CD4-positive, alpha-beta T cell treated with Interleukin-17A for 4 hours (primary cell): ENCODE measurements at regions not wholly inside any gene's neighbourhood (a gene's known extent, or its start where the extent isn't known, plus 50 kb on each side); places are given as distances from the start of the nearest gene placed in this dataset.

Experiments
- DNase-seq: peaks from one replicate; pipeline ENCODE4 v3.0.0-alpha.2; 2020; ENCODE audit warnings: mixed read lengths

DNA sequence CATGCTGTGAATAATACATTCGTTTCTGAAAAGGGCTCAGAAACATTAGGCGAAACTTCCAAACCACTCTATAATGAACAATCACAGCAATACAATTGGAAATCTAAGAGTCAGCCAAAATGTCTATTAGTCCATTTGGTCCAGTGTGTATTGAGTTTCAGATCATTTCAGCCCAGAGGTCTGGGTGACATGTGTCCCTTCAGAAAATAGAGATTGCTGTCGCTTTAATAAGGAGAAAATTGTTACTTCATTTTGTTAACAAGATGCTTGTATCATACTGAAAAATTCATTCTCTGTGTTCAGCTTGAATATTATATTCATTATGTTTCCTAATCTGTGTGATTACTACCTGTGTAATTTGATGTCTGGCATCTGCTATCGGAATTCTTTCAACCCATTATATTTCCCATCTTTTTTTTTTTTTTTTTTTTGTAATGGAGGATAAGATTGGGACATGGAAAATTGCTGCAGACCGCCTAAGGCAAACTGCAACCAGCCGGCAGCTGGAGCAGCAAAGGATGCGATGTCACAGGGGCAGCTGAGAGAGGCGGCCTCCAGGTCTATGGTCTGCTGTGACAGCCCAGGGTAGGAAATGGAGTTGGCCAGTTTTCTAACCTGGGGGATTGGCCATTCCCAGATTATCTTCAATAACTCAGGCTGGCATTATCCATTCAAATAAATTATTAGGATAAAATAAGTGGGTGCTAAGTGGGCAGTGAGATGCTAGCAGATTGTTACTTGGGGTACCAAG is 170.9 kb upstream of the NPVF start:
- no peak for DNase-seq

DNA sequence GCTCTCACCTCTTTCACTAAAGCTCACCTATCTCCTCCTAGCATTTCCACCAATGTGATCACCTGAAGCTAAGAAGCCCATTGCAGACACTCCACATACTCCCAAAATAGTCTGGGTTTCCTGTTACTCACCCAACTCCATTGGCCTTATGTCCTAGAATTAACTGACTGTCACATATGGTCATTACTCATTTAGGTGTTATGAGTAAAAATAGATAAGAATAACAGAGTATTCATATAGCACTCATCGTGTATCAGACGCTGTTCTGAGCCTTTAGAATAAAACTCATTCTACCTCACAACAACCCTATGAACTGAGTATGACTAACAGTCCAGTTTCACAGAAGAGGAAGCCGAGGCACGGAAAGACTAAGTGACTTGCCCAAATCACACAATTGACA is 174.2 kb upstream of the NPVF start:
- DNase-seq: no peak

DNA sequence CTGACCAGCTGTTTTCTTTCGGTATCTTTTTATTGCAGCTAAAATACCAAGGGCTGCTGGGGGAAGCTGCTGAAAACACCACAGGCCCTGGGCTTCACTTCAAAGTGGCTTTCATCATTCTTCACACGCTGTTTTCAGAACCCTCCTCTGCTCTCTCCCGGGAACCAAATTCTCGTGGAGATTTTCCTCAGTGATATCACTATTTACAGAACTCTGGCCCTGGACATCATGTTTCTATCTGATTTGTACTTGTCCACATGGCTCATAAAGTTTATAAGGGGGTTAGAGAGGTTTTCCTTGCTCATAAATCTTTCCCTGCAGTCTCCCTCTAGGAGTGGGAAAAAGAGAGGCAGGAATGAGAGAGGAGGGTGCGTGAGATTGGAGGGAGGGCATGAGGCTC is 177.4 kb upstream of the NPVF start:
- DNase-seq: no peak

DNA sequence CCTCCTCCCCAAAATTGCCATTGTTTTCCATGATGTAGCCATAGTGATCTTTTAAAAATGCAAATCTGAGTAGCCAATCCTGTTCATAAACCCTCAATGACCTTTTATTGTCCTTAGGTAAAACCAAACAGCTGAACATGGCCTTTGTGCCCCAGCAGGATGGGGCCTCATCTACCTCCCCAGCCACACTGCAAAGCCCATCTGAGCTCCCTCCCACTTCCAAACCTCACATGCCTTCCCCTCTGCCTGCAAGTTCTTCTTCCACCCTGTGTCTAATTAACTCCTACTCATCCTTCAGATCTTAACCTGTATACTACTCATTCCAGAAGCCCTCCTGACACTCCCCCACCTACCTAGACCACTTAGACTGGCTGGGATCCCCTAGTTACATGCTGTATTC is 178.8 kb upstream of the NPVF start:
- no peak for DNase-seq

DNA sequence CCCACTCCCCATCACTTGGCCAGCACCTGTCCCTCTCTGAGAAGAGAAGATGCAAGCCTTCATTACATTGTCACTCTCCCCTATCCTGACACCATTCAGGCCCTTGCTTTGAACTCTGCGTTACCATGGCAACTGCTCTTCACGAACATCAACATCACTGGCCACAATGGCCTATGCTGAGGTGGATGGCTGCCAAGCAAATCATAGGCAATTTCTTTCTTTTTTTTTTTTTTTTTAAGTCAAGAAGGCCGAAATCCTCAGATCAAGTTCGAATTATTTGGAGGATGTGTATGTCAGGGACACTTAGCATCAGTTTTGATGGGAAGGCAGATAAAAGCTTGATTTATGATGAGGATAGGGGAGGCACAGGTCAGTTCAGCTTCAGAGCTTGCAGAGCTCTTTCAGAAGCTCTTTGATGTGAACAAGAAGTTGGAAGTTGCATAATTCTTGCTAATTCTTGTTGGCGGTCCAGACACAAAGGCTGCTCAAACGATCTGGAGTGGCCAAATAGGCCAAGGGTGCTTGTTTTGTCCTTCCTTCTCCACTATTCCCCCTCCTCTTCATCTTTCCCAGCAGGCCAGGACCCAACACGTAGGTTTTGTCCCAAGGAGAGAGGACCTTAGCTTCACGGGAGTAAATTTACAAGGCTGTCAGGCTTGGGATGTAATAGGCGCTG is 179.9 kb upstream of the NPVF start:
- DNase-seq: no peak

DNA sequence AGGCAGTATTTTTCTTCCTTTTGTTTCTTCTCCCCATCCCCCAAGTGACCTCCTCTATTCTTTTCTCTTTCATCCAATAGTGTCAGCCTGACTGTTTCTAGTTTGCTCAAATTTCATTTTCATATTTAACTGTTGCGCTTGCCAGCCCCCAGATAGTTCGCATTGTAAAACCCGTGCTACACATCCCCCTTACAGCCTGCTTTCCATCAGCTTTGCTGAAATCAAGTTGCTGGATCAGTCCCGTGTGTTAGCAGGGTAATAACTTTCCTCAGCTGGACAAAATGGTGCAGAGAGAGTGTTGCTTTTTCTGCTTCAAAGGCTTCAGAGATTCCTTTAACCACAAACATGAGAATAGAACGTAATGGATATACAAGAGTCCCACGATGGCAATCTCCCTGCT is 180.6 kb upstream of the NPVF start:
- DNase-seq: no peak

DNA sequence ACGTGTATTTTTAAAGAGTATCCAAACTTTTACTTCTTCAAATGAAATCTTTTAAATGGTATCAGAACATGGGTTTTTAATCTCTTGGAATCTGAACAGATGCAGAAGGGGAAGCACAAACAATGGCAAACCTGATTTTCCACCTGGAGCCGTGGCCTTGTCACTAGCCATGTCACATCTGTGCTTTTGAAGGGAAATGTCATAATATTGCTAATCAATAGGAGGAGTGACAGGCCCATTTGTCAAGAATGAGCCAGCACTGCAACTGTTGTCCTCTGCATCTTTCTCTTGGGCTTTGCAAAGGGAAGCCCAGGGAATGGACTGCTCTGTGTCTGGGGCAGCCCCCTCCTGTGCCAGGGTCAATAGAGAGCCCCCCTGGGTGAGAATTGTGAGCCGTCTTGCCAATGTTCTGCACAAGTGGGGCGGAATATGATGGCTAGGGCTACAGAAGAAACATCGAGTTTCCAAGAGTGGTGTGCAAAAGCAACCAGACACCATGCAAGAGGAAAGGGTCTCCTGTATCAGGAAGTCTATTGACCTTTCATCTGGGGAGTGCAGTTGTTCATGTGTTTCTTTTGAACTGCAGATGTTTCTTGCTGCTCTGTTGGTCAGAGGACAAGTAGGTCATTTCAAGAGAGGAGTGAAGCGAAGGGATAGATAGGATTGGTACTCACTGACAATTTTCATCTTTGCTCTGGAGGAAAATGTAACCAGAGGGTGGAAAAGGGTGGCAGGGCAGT is 181.8 kb upstream of the NPVF start:
- no peak for DNase-seq

DNA sequence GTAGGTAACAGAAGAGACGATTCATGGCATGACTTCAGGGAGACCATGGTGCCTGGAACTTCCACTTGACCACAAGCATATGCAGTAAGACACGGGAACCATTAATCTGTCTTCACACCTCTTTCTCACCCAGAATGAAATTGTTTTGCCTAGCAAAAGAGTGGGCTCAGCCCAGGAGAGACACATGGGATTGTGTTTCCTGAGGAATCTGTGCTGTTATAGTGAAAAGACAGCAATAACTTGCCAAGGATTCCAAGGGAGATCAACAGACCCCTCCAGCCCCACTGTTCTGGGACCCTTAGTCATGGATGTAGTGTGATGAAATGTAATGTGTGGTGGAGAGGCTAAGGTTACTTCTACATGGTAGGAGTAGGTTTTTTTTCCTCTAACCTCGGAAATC is 192.5 kb upstream of the NPVF start:
- no peak for DNase-seq

DNA sequence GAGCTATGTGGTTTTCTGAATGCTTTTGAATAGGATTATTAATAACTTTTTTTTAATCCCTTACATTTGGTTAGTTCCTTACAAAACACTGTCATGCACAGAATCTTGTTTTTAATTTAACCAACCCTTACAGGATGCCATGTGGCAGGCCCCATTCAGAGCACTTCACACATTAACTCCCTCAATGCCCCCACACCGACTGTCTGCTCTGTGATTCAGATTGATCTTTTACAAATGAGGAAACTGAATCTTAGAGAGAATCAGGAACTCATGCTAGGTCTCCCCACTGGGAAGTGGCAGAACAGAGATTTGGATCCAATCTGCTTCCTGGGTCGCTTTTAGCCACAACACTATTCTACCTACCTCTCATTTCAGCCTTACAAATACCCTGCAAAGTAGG is 195.8 kb upstream of the NPVF start:
- DNase-seq: no peak

DNA sequence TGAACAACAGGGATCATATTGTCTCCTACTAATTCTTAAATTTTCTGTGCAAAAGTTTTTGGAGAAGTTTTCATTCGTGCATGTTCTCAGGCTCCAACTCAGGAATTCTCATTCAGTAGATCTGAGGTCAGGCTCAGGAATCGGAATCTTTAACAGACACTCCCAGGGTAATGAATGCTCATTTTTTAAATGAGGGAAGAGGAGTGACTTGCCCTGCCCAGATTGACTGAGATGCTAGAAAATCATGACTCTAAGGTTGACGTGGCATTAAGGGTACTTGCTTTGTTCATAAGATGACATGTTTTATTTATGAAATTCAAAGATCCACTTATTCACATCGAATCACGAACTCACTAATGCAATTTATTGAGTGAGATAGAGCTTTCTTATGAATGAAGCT is 196.6 kb upstream of the NPVF start:
- no peak for DNase-seq

DNA sequence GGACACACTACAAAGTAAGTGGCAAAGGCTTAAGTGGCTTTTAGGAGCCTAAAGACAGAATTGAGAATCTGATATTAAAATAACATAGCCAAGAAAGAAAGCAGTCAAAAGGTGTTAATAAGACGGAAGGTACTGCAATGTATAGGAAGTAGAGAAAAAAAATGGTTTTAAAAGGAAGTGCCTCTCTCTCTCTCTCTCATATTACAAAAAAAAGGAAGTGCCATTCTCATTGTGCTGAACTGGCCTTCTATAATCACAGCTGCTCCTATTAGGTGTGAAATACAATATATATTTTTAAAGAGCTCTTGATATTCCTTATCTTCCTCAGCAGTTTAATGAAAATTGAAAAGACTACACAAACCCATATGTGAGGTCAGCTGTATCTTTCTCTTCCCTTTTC is 199.4 kb upstream of the NPVF start:
- DNase-seq: no peak

DNA sequence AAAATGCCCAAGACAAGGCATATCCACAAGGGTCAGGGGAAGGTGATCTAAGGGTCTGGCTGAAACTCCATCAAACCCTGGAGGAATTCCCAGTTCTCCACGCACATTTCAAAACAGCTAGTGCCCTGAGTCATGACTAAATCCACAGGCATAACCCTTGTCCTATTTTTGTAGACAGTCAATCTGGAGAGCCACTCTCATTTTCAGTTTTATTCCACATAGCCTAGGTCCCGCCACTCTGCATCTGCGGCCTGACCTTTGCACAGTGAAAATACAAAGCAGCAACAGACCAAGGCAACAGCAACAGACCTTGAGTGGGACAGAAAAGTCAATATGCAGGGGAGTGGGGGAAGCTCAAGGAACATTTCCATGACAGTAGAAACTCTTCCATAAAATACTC is 201.4 kb upstream of the NPVF start:
- no peak for DNase-seq

DNA sequence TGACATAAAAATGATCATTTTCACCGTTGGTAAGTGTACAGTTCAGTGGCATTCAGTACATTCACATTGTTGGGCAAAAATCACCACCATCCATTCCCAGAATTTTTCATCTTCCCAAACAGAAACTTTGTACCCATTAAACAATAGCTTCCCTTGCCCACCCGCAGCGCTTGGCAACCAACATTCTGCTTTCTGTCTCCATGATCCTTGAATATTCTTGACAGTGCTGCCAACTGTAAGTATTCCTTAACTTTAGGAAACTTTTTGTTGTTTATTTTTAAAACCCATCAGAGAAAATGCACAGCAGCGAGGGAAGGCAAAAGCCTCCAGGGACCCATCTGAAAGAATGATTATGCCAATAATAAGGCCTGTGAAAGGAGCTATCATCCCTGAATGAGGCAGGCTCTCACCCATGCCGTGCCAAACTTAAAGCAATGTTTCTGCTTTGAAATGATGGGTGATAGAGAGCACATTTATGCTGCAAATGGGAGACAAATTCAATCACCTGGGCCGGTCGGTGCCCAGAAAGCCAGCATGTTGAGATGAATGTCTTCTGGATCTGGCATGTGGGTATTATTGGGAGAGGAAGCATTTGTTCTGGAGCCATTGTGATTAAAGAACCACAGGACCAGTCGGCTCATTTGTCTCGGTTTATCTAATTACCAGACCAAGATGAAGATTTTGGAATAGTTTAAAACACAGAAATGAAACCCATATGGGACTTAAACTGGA is 202.1 kb upstream of the NPVF start:
- DNase-seq: no peak

DNA sequence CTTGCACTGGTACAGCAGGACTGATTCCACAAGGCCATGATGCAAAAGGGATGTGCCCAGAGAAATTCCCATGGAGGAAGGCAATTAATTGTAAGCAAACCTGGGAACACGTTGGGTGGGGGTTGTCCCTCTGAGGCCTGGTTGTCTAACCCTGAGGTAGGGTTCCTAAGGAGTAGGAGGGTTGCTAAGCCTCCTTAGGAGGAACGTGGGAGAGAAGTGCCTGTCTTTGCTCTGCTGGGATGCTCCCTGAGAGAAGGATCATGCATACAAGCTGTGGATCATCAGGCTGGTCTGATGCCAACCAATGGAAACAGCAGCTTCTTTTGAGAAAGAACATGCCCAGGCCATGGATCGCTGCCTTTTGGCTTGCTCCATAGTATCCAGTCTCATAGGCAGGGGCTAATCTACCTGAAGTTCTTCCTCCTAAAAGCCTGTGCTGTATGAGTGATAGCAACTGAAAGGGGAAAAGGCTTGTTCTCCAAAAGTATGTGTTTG is 203.7 kb upstream of the NPVF start:
- DNase-seq: no peak

DNA sequence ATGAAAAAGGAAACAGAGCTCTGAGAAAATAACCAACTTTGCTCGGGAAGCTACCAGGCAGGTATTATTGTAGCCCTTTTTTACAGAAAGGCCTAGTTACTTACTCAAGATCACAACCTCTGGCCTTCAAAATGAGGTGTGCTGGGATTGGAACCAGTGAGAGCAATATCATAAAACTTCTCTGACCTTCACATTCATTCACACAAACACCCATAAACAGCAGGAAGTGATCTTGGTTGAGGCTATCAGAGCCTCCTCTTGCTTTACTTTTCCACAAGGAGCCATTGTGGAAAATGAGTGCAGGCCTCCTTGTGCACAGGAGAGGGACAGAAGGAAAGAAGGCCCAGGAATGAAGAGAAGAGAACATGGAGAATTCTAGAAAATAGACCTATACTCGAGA is 204.5 kb upstream of the NPVF start:
- no peak for DNase-seq

DNA sequence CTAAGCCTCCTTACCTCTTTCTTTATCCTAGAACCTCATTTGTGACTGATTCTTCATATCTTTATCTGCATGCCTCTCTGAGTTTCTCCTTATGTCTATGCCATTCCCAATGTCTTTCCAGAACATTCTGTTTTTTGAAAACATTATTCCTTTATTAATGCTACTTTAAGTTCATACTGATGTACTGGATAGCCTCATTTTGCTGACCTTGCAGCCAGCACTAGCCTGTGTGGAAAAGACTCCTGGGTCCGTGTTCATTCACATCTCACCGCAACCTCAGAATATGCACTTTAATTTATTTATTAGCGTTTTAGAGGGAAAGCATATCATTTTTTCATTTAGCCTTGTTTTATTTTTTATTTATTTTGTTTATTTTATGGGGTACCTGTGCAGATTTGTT is 208.1 kb upstream of the NPVF start:
- DNase-seq: no peak

DNA sequence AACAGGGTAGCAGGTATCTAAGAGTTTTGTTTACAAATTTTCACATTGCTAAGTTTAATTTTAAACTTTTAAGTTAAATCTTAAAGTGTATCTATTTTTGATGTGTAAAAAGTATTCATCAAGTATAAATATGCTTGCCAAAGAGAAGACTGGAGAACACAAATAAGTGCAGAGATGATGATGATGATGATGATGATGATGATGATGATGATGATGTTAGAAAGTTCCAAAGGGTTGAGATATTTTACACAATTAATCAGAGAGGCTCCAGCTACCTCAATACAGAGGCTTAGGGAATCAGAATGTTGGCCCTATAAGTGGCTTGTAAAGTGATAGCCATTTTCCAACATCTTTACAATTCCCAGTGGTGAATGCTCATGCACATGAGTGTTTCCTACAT is 209.0 kb upstream of the NPVF start:
- DNase-seq: no peak

DNA sequence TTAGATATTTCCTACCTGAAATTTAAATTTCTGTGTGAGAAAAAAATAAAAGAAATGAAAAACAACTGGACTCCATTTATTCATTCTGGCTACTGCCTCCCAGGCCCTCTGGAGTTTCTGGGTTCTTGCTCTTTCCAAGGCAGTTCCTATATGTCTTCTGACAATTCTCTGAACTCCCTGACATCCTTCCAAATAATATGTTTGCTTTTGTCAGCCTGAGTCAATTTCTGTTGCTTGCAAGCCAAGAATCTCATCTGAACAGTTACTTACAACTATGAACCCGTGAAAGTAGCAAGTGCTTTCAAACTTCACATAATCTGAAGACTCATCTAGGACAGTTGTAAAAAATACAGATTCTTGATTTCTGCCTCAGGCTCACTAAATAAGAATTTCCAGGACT is 216.7 kb upstream of the NPVF start:
- no peak for DNase-seq

DNA sequence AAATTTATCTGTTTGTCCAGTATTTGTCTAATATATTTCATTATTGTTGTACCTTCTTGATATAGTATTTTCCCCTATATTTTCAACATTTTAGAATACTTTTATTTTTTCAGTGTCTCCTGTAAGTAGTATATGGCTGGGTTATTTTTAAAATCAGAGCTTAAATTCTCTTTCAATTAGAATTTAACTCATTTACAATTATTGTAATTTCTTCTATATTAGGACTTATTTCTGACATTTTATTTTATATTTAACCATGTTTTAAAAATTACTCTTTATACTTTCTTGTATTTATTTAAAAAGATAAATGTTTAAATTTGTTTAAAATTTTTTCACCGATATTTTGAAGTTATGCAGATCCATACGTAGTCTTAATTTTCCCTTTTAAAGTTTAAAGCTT is 220.0 kb upstream of the NPVF start:
- no peak for DNase-seq

DNA sequence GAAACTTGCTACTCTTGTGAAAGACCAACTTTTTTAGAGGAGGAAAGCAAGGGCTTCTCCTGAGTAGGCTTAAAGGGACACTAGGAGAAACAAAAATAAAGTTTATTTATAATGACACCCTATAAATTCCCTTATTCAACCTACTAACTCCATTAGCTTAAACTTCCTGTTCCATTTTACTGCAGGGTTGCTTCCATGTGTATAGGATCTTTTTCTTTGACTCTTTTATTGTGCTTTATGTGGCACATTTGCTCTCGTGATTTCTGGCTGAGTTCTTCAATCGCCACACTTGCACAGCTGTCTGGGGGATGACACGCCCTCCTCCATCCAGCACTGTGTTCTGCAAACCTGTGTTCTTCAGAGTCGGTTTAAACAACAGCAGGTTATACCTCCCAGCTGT is 225.7 kb upstream of the NPVF start:
- no peak for DNase-seq

DNA sequence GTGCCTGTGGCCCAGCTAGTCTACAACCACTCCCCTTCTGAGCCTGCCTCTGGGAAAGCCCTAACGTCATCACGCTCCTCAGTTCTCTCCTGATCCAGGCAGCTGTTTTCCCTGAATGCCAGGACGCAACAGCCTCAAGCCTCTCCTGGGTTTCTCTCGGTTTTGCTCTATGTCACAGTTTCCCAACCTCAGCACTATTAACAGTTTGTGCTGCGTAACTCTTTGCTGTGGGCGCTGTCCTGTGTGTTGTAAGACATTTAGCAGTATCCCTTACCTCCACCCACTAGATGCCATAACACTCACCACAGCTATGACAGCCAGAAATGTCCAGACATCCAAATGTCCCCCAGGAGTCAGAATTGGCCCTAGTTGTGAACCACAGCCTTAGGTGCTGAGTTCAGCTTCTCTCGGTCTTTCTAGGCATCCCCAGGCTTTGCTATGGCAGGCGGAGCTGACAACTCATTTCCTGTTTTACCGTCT is 226.3 kb upstream of the NPVF start:
- DNase-seq: no peak

DNA sequence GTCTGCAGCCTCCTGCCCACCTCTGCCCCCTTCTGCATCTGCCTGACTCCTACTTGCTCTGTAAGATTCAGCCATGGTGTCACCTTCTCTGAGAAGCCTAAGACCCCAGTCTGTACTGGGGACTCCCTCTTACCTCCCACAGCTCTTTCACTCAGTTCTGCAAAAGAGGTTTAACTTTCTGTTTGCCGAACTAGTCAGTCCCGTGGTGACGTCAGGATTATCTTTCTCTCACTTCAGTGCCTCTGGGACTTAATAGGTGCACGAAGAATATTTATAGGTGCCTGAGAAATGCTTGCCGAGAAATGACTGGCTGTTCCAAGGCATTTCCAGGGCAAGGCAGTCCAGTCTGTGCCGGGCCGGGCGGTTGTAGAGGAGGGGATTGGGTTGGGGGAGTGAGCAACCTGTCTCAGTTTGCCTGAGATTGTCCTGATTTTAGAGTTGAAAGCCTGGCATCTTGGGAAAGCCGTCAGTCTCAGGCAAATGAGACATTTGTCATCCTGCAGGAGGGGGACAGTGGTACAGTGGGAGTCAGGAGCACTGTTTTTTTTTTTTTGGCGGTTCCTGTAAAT is 227.5 kb upstream of the NPVF start:
- DNase-seq: no peak
